ENCODE measurements at regions not wholly inside any gene's neighbourhood (a gene's known extent, or its start where the extent isn't known, plus 50 kb on each side); places are given as distances from the start of the nearest gene placed in this dataset.

- DNase-seq (ENCODE audit: low read depth, low spot score) = peak; percentile 88
Measured at GRCh38 chr1:175865041-175865766, 121.8 kb upstream of the TNR start.

GRCh38 chr1:175864625-175865024 lies 121.2 kb upstream of the TNR start:
- no peak for DNase-seq (ENCODE audit: low read depth, low spot score)

DNA sequence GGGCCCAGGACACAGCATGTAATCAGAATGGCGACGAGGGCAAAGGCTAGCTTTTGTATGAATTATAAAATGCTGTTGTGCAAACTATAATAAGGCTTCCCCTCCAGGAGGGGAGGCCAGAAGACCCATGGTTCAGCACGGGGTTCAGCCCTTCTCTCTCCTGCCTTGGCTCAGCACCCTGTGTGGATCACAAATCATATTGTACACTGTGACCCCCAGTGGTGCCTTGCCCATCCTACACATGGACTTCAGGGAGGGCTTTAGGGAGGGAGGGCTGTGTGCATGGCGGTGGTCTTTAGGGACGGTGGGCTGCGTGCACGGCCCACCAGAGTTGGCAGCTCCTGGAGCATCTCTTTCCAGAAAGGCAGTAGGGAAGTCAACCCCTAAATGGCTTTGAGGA lies 120.8 kb upstream of the TNR start:
- DNase-seq (ENCODE audit: low read depth, low spot score) = no peak

DNA sequence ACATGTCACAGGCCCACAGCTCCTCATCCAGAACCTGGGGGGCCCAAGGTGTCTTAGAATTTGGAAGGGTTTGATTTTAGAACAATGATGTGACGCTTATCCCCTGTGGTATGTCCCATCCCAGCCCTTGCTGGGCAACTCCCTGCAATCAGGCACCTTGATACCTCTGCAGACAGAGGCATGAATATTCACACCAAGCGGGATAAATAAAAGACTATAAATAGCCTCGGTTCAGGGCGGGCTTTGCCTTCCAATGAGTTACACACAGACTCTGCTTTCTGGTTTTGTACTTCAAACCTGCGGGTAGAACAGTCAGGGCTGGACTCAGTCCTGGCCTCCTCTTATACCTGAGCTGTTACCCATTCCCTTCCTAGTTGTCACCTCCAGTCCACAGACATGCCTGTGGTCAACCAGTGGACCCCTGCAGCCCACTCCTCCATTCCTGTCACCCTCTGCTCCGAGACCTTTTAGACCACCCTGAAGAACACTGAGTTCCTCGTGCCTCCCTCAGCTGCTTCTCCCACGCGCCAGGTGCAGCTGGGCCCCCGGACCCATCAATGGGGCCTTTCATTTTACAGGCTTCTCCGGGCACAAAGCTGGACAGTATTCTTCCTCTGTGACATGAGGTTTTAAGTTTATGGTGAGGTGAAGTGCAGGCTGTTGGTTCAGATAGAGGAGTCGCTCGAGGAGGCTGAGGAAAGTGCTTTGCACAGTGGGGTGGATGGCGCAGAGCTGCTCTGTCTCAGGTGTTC lies 120.1 kb upstream of the TNR start:
- DNase-seq (ENCODE audit: low read depth, low spot score) = no peak

DNA sequence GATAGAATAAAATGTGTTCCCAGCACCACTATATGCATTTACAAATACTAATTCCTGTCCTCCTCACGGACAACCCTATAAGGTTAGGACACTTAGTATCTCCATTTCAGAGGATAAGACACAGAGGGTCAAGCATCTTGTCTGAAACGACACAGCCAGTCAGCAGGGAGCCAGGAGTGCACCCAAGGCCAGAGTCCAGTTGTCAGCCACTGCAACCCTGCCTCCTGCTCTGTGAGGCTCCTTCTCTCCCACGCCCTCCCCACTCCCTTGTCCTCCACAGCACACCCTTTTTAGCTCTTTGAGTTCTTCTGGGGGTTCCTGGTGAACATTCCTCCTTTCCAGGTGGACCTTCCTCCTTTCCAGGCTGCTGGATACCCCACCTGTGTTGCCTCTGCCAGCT lies 119.0 kb upstream of the TNR start:
- no peak for DNase-seq (ENCODE audit: low read depth, low spot score)

- DNase-seq (ENCODE audit: low read depth, low spot score) = no peak
Measured at GRCh38 chr1:175861626-175862367, 118.4 kb upstream of the TNR start.

DNA sequence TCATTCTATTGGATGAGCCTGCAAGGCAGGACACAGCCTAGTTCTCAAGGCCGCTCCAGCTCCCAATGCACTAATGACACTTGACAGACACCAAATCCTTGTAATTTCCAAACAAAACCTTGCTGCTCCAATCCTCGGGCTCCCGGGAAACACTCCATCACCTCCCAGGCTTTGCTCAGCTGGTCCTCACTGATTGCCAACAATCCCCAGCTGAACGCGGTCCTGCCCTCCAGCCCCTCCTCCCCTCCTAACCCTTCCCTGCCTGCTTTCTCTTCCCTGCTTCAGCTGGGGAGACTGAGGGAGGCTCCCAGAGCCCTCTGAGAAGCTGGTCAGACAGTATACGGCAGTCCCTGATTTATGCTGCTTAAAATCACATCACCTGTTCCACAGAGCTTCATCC lies 114.4 kb upstream of the TNR start:
- DNase-seq (ENCODE audit: low read depth, low spot score) = no peak

GRCh38 chr1:175853681-175854080 lies 110.3 kb upstream of the TNR start:
- DNase-seq (ENCODE audit: low read depth, low spot score) = no peak

- no peak for DNase-seq (ENCODE audit: low read depth, low spot score)
Measured at GRCh38 chr1:175851749-175852148, 108.4 kb upstream of the TNR start.

DNA sequence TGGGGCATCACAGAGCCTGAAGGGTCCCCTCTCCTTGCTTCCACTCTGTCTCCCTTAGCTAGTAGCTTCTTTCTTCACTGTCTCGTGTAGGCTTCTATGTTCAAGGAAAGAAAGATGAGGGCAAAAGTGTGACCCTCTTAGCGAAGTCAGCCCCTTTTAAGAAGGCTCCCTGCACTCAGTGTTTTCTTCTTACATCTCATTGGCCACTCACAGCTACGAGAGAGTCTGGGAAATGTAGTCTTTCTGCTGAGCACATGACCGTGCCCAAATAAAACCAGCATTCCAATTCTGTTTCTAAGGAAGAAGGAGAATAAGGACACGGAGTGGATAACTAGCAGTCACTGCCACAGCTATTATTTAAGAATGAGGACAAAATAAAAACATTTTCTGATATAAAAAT lies 104.9 kb upstream of the TNR start:
- DNase-seq (ENCODE audit: low read depth, low spot score) = no peak

DNA sequence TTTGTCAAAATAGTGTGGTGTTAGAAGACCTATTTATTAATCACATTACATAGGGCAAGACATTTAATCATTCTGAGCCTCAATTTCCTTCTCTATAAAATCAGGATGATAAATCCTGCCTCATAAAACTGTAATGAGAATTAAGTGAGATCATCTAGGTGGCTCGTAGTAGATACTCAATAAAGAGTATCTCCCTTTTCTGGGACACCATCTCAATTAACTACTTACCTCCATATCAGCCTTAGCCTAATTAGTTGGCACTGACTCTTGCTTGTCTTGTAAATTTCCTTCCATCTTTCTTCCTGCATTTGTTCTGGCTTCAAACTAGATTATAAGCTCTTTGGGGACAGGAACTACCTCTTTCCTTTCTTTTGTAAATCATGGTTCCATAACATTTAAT lies 102.6 kb upstream of the TNR start:
- DNase-seq (ENCODE audit: low read depth, low spot score) = no peak

- no peak for DNase-seq (ENCODE audit: low read depth, low spot score)
Measured at GRCh38 chr1:175845338-175845737, 101.9 kb upstream of the TNR start.

DNA sequence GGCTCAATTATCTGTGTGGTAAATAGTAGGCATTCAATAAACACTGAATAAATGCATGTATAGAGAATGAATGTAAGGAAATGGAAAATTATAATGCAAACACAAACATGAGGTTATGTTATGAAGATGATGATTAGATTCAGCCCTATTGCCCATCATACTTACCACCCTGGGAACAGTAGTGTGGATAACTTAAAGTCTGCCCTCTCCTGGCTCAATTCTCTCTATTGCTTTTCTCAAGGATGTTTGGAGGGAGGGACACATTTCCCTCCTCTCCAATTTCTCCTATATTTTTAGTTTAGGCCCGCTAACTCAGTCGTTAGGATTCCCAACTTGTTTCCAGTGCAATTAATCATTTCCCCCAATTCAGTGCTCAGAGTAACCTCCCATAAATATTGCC lies 101.5 kb upstream of the TNR start:
- no peak for DNase-seq (ENCODE audit: low read depth, low spot score)

- DNase-seq (ENCODE audit: low read depth, low spot score) = no peak
Measured at GRCh38 chr1:175842550-175842949, 99.2 kb upstream of the TNR start.

DNA sequence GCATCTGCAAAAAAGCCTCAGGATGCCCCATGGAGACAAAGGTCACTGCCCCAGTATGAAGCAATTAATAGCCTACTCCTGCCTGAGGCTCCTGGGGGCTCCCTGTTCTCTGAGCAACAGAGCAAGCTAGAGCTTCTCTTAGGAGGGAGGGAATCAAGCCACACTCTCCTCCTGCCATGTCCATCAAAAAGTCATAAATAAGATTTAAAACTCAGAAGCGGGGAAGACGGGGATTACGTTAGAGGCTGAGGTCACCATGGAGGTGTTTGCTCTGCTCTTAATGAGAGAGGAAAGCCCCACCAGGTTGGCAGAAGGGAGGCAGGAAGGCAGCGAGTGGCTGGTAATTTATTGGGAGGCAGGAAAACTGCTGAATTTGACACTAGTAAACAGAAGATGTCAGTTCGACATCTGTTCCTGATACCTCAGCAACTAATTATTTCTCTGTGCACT lies 98.4 kb upstream of the TNR start:
- no peak for DNase-seq (ENCODE audit: low read depth, low spot score)

DNA sequence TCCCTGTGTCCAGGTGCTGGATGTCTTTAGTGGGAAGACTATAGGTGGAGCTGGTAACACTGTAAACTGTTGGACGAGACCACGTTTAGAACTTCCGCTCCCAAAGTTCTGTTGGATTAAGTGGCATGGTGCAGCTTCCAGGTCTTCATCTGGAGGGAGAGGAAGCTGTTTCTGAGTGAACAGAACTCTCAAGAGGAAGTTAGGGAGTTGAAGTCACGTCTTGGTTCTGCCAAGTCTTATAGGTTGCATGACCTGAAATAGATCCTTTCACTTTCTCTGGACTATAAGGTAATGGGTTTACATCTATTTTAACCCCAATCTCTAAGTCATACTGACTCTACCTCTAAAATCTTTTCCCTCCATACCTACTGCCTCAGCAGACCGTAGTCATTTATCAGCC lies 97.4 kb upstream of the TNR start:
- DNase-seq (ENCODE audit: low read depth, low spot score) = no peak

- DNase-seq (ENCODE audit: low read depth, low spot score) = no peak
Measured at GRCh38 chr1:175839779-175840669, 96.6 kb upstream of the TNR start.

- no peak for DNase-seq (ENCODE audit: low read depth, low spot score)
Measured at GRCh38 chr1:175834597-175834996, 91.2 kb upstream of the TNR start.

DNA sequence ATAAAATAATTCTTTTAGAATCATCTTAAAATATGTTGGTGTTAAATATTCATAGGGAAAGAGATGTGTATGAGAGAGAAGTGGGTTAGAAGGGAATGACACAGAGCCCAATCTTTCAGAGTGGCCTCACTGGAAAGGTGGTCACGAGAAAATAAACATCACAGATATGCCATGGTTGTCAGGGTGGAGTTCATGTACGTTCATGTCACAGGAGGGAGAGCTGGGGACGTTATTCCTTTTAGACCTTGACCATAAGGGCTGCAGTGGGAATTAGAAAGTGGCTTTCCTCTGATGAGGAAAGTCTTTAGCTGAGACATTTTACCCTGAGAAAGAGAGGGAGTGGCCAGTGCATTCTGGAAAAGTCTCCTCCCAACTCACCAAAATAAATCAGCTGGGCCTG lies 90.6 kb upstream of the TNR start:
- DNase-seq (ENCODE audit: low read depth, low spot score) = no peak

DNA sequence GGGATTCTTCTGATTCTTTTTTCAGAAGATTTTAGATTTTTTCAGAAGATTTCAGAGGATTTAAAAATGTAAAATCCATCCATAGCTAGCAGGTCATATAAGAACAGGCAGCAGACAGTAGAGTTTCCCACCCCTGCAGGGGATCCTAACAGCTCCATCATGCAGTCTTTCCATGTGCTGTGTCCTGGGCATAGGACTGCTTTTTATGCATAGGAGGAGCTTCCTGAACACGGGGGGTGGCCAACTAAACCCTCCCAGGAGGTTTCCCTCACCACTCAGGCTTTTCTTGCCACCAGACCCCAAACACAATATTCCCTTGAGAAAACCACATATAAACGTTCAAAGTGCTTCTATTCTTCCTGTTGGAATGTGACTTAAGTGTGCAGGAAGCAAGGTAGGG lies 90.1 kb upstream of the TNR start:
- no peak for DNase-seq (ENCODE audit: low read depth, low spot score)

DNA sequence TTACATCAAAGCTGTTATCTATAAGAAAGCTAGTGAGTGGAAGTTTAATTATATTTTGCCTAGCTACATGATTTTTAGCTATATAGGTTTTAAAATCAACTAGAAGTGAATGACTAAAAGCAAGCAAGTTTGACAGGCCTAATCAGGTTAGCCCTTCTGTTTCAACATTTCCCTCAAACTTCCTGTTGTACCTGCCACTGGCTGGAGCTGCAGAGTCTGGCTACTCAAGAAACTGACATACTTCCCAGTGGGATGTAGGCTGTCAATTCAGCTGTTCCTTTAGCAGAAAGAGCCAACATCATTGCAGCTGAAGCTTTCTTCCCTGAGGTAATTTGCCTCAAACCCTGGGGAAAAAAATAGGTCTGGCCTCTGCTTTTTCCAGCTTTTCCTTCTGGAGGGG lies 87.1 kb upstream of the TNR start:
- no peak for DNase-seq (ENCODE audit: low read depth, low spot score)

DNA sequence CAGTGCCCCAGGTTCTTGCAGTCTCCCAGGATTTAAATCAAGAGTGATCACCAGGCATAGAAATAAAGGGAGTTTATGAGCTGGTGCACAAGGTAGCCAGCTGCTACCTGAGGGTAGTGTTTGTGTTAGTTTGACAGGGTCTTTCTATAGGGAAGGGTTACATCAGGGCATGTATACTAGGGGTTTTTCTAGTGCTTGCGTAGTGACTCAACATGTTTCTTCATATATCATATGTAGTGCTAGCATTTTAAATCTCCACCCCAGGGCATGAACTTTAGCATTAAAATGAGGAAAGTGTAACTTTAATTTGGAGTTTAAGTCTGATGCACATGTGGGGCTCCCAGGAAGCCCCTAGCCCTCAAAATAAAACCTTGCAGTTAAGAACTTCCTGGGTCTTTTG lies 86.5 kb upstream of the TNR start:
- no peak for DNase-seq (ENCODE audit: low read depth, low spot score)
